OCI-LY7 (cell line): ENCODE measurements at regions not wholly inside any gene's neighbourhood (a gene's known extent, or its start where the extent isn't known, plus 50 kb on each side); places are given as distances from the start of the nearest gene placed in this dataset.
"Not testable (repeated sequence)": the region's sequence is repeated elsewhere in the genome, so short reads cannot be mapped to it uniquely, and the experiment has no call there.

Experiments used
- BruUV-seq: library from RNA; stranded (reverse); fragments of 400-500 nt; replicated peaks from 2 replicates; lab custom pipeline; 2021; lab: Mats Ljungman, UMichigan
- CTCF ChIA-PET: fragments of 300-600 bp; sonication (Branson Sonifier 250); formaldehyde crosslinking; loops from one replicate; lab custom pipeline; 2022; ENCODE audit warnings: antibody characterized with exemption; ENCODE audit not compliant: unreplicated experiment; lab: Charles Lee
- POLR2A ChIA-PET: fragments of 300-600 bp; sonication (Branson Sonifier 250); formaldehyde crosslinking; loops from one replicate; lab custom pipeline; 2022; ENCODE audit warnings: antibody characterized with exemption; lab: Charles Lee
- DNase-seq: peaks from one replicate; pipeline ENCODE4 v3.0.0-alpha.2; 2015; ENCODE audit warnings: low spot score
- H2AFZ ChIP-seq: fragments of 200-600 bp; sonication (generic), shearing (Covaris generic); 2 replicates; pipeline ENCODE4 v1.6.1; 2014; ENCODE audit warnings: mild to moderate bottlenecking, antibody characterized with exemption, low read length, moderate library complexity
- H3K27ac ChIP-seq: fragments of 200-600 bp; sonication (generic); 2 replicates; pipeline ENCODE4 v1.5.1; 2014; ENCODE audit warnings: mixed run types, low read depth, mild to moderate bottlenecking, moderate library complexity, low read length, inconsistent platforms; ENCODE audit not compliant: poor library complexity, severe bottlenecking
- H3K36me3 ChIP-seq: fragments of 200-600 bp; sonication (generic); 2 replicates; pipeline ENCODE4 v1.6.1; 2014; ENCODE audit warnings: mild to moderate bottlenecking, antibody characterized with exemption, low read length, moderate library complexity, mixed read lengths; ENCODE audit not compliant: insufficient read depth
- H3K4me1 ChIP-seq: fragments of 200-600 bp; sonication (generic); 2 replicates; pipeline ENCODE4 v1.5.1; 2014; ENCODE audit warnings: mild to moderate bottlenecking, low read length; ENCODE audit not compliant: insufficient read depth, poor library complexity, severe bottlenecking
- H3K4me2 ChIP-seq: fragments of 200-600 bp; sonication (generic); 2 replicates; pipeline ENCODE4 v1.6.1; 2014; ENCODE audit warnings: mild to moderate bottlenecking, low read length
- H3K4me3 ChIP-seq: fragments of 200-600 bp; sonication (generic); 2 replicates; pipeline ENCODE4 v1.5.1; 2014; ENCODE audit warnings: mild to moderate bottlenecking, low read depth, low read length; ENCODE audit not compliant: poor library complexity, severe bottlenecking
- H3K79me2 ChIP-seq: fragments of 200-600 bp; sonication (generic); 2 replicates; pipeline ENCODE4 v1.6.1; 2016; ENCODE audit warnings: low read depth, mild to moderate bottlenecking, low read length, moderate library complexity, mixed read lengths; ENCODE audit not compliant: insufficient read depth
- H3K9me2 ChIP-seq: fragments of 200-600 bp; sonication (generic); 2 replicates; pipeline ENCODE4 v1.6.1; 2016; ENCODE audit warnings: mild to moderate bottlenecking, low read length, mixed read lengths; ENCODE audit not compliant: insufficient read depth
- H3K9me3 ChIP-seq: fragments of 200-600 bp; sonication (generic); 2 replicates; pipeline ENCODE4 v1.6.1; 2014; ENCODE audit warnings: mild to moderate bottlenecking, mixed run types, low read length, mixed read lengths
- H4K20me1 ChIP-seq: fragments of 200-600 bp; sonication (generic); 2 replicates; pipeline ENCODE4 v1.6.1; 2014; ENCODE audit warnings: mild to moderate bottlenecking, antibody characterized with exemption, low read length, moderate library complexity, mixed read lengths; ENCODE audit not compliant: insufficient read depth
- EZH2phosphoT487 ChIP-seq: fragments of 200-600 bp; sonication (generic); IDR thresholded peaks from 2 replicates; pipeline ENCODE4 v1.6.1; 2018; ENCODE audit warnings: low read depth, borderline replicate concordance, mild to moderate bottlenecking, mixed run types, antibody characterized with exemption, low read length, moderate library complexity, mixed read lengths
- intact Hi-C: fragments of 100-400 bp; cut with micrococcal nuclease; formaldehyde crosslinking; loops from one replicate; pipeline ENCODE4 v1.10.0; 2022; ENCODE audit not compliant: unreplicated experiment
- TF ChIP-seq, protein P1 (sequence below): fragments of 200-600 bp; sonication (generic); conservative IDR thresholded peaks from 2 replicates; pipeline ENCODE4 v1.5.1; 2014; ENCODE audit warnings: mild to moderate bottlenecking, antibody characterized with exemption, low read length, moderate library complexity, mixed read lengths

DNA sequence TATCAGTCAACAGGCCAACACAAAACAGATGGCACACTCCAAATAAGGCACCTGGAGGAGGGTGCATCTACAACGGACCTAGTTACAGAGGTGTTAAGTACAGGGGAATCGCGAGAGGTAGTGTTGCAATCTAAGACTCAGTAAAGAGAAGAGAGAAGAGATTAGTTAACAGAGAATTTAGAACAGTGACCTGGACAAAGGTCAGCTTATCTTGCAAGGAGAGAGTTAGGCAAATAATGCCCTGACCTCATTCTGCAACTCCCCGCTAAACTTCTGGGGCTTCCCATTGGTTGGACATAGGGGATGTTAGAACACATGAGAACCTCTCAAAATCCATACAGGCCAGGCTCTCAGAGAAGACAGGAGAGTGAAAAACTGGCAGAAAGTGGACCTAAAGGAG lies 289.4 kb upstream of the GK2 start:
- no TSS peak for BruUV-seq
- Histone ChIP-seq H4K20me1 (no peaks in the 10 kb centered on the region), H3K79me2 (no peaks in the 10 kb centered on the region), H3K4me3 (no peak overlapping the region), H3K9me2 (no peaks in the 10 kb centered on the region), H3K4me1 (no peaks in the 10 kb centered on the region), H3K4me2 (no peak overlapping the region), H2AFZ (no peak overlapping the region), H3K27ac (no peak overlapping the region), H3K9me3 (no peaks in the 10 kb centered on the region), H3K36me3 (no peaks in the 10 kb centered on the region)
- TF ChIP-seq, protein P1, sequence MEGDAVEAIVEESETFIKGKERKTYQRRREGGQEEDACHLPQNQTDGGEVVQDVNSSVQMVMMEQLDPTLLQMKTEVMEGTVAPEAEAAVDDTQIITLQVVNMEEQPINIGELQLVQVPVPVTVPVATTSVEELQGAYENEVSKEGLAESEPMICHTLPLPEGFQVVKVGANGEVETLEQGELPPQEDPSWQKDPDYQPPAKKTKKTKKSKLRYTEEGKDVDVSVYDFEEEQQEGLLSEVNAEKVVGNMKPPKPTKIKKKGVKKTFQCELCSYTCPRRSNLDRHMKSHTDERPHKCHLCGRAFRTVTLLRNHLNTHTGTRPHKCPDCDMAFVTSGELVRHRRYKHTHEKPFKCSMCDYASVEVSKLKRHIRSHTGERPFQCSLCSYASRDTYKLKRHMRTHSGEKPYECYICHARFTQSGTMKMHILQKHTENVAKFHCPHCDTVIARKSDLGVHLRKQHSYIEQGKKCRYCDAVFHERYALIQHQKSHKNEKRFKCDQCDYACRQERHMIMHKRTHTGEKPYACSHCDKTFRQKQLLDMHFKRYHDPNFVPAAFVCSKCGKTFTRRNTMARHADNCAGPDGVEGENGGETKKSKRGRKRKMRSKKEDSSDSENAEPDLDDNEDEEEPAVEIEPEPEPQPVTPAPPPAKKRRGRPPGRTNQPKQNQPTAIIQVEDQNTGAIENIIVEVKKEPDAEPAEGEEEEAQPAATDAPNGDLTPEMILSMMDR, result no peak
- TF ChIP-seq EZH2phosphoT487, result no peak
- ChIA-PET POLR2A (no interaction called here), CTCF (no interaction called here)
- no peak for DNase-seq
- intact Hi-C loops, result no loop called here

DNA sequence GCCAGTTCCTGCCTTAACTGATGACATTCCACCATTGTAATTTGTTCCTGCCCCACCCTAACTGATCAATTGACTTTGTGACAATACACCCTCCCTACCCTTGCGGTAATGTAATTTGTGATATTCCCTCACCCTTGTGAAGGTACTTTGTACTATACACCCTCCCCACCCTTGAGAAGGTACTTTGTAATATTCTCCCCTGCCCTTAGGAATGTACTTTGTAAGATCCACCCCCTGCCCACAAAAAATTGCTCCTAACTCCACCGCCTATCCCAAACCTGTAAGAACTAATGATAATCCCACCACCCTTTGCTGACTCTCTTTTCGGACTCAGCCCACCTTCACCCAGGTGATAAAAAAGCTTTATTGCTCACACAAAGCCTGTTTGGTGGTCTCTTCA lies 288.5 kb upstream of the GK2 start:
- H3K9me2 ChIP-seq, intact Hi-C loops, H3K4me2 ChIP-seq, H3K79me2 ChIP-seq, CTCF ChIA-PET, H4K20me1 ChIP-seq, H3K27ac ChIP-seq, H3K36me3 ChIP-seq, H2AFZ ChIP-seq, H3K4me1 ChIP-seq, POLR2A ChIA-PET, H3K4me3 ChIP-seq, H3K9me3 ChIP-seq, BruUV-seq, DNase-seq: not testable (repeated sequence)

DNA sequence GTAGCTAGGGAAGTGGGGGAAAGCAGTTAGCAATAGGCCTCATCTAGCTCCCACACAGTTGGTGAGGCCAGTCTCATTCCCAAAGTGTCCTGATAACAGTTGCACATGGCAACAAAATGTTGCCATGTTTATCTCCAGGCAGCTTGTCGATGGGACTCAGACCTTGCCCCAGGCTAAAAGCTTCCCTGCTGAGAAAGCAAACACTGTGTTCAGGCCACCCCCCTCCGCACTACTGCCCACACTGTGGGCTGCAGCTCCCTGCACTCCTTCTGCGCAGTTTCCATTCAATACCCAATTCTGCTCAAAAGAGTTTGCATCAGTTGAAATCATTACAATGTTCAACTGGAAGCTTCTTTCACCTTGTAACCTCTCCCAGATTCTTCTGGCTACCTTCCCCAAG lies 287.8 kb upstream of the GK2 start:
- intact Hi-C loops, result no loop called here
- Histone ChIP-seq H3K4me3 (no peak overlapping the region), H4K20me1 (no peaks in the 10 kb centered on the region), H3K27ac (no peak overlapping the region), H3K9me2 (no peaks in the 10 kb centered on the region), H3K36me3 (no peaks in the 10 kb centered on the region), H3K4me2 (no peak overlapping the region), H2AFZ (no peak overlapping the region), H3K4me1 (no peaks in the 10 kb centered on the region), H3K9me3 (no peaks in the 10 kb centered on the region), H3K79me2 (no peaks in the 10 kb centered on the region)
- BruUV-seq, result no TSS peak
- POLR2A ChIA-PET, result no interaction called here
- CTCF ChIA-PET, result no interaction called here
- TF ChIP-seq, protein P1, result no peak
- no peak for TF ChIP-seq EZH2phosphoT487
- DNase-seq, result no peak
